GM06990 (cell line): ENCODE measurements at regions not wholly inside any gene's neighbourhood (a gene's known extent, or its start where the extent isn't known, plus 50 kb on each side); places are given as distances from the start of the nearest gene placed in this dataset.

Experiments used
- DNase-seq: peaks from one replicate; pipeline ENCODE4 v3.0.0-alpha.2; 2011; ENCODE audit not compliant: insufficient read length; ENCODE audit errors: extremely low read depth
- H3K27me3 ChIP-seq: replicated peaks from 2 replicates; pipeline ENCODE4 v1.6.0; 2011; ENCODE audit warnings: low read length; ENCODE audit not compliant: control insufficient read depth, insufficient read depth
- H3K36me3 ChIP-seq: 2 replicates; pipeline ENCODE4 v1.5.1; 2011; ENCODE audit warnings: low read length; ENCODE audit not compliant: control insufficient read depth, insufficient read depth
- H3K4me3 ChIP-seq: replicated peaks from 2 replicates; pipeline ENCODE4 v1.5.1; 2011; ENCODE audit warnings: low read depth, mild to moderate bottlenecking, control low read depth, low read length
- CTCF ChIP-seq: IDR thresholded peaks from 2 replicates; pipeline ENCODE4 v1.5.1; 2011; ENCODE audit warnings: low read length, control low read depth, mild to moderate bottlenecking, inconsistent platforms; ENCODE audit not compliant: insufficient read depth, poor library complexity, severe bottlenecking

GRCh38 chr22:22037740-22038139, 55.2 kb upstream of the TOP3B start:
- Histone ChIP-seq H3K27me3 (no peaks in the 10 kb centered on the region), H3K4me3 (no peak overlapping the region), H3K36me3 (no peaks in the 10 kb centered on the region)
- TF ChIP-seq CTCF, result no peak
- no peak for DNase-seq

GRCh38 chr22:22037229-22037628, 54.6 kb upstream of the TOP3B start:
- DNase-seq, result no peak
- Histone ChIP-seq H3K36me3 (no peaks in the 10 kb centered on the region), H3K27me3 (no peaks in the 10 kb centered on the region), H3K4me3 (no peak overlapping the region)
- TF ChIP-seq CTCF, result no peak

- no peak overlapping the region for H3K4me3 ChIP-seq
- no peaks in the 10 kb centered on the region for H3K27me3 ChIP-seq
- H3K36me3 ChIP-seq, result no peaks in the 10 kb centered on the region
- DNase-seq, result no peak
- TF ChIP-seq CTCF, result no peak
Measured at GRCh38 chr22:22036588-22036987, 54.0 kb upstream of the TOP3B start.

- TF ChIP-seq CTCF, result no peak
- no peak for DNase-seq
- H3K4me3 ChIP-seq, result no peak overlapping the region
- no peaks in the 10 kb centered on the region for H3K36me3 ChIP-seq
- H3K27me3 ChIP-seq, result no peaks in the 10 kb centered on the region
Measured at GRCh38 chr22:22035771-22036314, 53.3 kb upstream of the TOP3B start.

- TF ChIP-seq CTCF, result no peak
- DNase-seq, result no peak
- H3K4me3 ChIP-seq, result no peak overlapping the region
- no peaks in the 10 kb centered on the region for H3K27me3 ChIP-seq
- no peaks in the 10 kb centered on the region for H3K36me3 ChIP-seq
Measured at GRCh38 chr22:22035203-22035602, 52.6 kb upstream of the TOP3B start.

GRCh38 chr22:22034469-22035132, 52.0 kb upstream of the TOP3B start:
- no peaks in the 10 kb centered on the region for H3K27me3 ChIP-seq
- H3K36me3 ChIP-seq, result no peaks in the 10 kb centered on the region
- no peak for TF ChIP-seq CTCF
- H3K4me3 ChIP-seq, result no peak overlapping the region
- no peak for DNase-seq
